GM18909 (cell line): ENCODE measurements at regions not wholly inside any gene's neighbourhood (a gene's known extent, or its start where the extent isn't known, plus 50 kb on each side); places are given as distances from the start of the nearest gene placed in this dataset.

Experiments
- ATAC-seq: cut with Tn5 transposase; IDR thresholded peaks from one replicate; pipeline ENCODE4 v1.9.1; 2021; ENCODE audit warnings: mild to moderate bottlenecking; ENCODE audit not compliant: unreplicated experiment, poor library complexity

GRCh38 chr4:24249972-24250371 is 334.4 kb downstream of the DHX15 start:
- no peak for ATAC-seq

- no peak for ATAC-seq
These were observed 335.4 kb downstream of the DHX15 start for GRCh38 chr4:24248674-24249630.

DNA sequence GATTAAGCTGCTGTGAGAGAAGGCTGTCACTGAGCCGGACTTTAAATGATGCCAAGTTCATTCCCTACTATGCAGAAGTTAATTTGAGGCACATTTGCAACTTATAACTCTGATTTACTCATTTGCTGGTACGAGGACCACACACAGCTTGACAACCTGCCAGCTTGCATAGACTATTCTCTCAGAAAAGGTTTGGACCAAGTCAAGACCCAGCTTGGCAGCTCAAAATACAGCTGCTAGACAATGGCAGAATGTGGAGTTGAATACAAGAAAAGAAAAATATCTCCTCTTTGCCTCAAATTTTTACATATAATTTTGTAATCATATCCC is 338.9 kb downstream of the DHX15 start:
- ATAC-seq, result no peak

- no peak for ATAC-seq
These were observed 339.5 kb downstream of the DHX15 start for GRCh38 chr4:24244663-24245490.

GRCh38 chr4:24243641-24244040 is 340.7 kb downstream of the DHX15 start:
- no peak for ATAC-seq

DNA sequence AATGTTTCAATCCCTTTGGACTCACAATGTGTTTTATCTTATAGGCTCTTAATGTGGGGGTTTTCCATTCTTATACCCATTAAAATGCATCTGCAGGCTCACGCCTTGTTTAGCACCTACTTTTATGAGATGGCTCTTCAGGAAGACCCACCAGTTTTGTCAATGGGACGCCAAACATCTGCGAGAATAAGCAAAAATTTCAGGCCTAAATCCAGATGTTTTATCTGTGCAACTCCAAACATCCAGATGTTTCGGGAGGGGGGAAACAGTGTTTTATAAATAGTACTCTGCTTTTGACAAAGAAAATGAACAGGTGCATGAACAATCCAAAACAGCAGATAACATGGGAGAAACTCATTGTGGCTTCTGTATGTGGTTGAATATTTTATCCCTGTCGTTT is 342.8 kb downstream of the DHX15 start:
- no peak for ATAC-seq

GRCh38 chr4:24240655-24241054 is 343.7 kb downstream of the DHX15 start:
- no peak for ATAC-seq

DNA sequence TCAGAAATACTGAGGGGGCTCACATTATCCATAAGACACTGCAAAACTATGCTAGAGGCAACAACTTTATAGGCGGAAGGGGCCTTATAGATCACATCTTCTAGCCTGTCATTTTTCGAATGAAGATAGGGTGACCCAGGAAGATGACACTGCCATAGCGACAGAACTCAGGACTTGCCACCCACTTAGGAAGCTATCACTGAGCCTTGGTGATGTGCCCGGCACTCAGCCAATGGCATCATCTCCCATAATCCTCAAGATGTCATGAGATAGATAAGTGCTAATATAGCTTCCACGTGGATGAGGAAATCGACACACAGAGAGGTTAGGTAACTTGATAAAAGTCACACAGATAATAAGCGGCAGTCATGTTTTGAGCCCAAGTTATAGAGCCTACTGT is 346.6 kb downstream of the DHX15 start:
- ATAC-seq, result no peak

GRCh38 chr4:24236532-24236931 is 346.7 kb upstream of the PPARGC1A start:
- no peak for ATAC-seq

DNA sequence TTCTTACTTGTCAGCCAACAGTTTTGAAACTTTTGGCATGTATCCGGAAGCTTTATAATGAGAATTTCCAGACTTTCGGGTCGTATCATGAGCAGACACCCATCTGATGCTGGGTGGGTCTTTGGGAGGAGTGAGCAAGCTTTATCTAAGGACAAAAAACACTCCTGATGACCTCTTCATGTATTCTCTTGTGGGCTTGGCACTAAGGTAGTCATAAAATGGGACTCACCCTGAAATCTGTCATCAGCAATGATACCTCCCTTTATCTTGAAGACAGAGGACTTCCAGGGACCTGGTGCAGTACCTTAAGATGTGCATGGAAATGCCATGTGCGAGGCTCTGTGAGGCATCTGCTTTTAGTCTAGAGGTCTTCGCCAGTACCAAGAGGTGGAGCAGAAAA is 346.3 kb upstream of the PPARGC1A start:
- ATAC-seq, result no peak

DNA sequence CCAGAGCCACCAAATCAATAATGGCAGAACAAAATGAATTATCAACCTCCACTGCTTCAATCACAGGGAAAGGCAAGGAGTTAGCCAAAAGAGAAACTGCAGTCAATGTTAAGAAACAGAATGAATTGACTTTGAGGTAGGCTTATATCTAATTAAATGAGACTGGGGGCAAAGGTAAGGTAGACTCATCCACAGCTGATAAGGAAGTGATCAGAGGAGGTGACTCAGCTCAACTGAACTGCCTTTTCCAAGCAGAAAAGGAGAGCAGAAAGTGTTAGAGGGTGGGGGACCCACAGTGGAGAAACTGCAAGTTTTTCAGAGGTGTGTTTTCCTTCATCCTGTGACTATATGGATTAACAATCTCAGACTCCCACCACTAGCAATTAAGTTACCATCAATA is 345.8 kb upstream of the PPARGC1A start:
- no peak for ATAC-seq

GRCh38 chr4:24234288-24234848 is 344.5 kb upstream of the PPARGC1A start:
- ATAC-seq, result no peak

GRCh38 chr4:24230955-24231354 is 341.1 kb upstream of the PPARGC1A start:
- ATAC-seq, result no peak

GRCh38 chr4:24229978-24230377 is 340.1 kb upstream of the PPARGC1A start:
- no peak for ATAC-seq

GRCh38 chr4:24228692-24229091 is 338.8 kb upstream of the PPARGC1A start:
- no peak for ATAC-seq

GRCh38 chr4:24226667-24227066 is 336.8 kb upstream of the PPARGC1A start:
- ATAC-seq, result no peak

DNA sequence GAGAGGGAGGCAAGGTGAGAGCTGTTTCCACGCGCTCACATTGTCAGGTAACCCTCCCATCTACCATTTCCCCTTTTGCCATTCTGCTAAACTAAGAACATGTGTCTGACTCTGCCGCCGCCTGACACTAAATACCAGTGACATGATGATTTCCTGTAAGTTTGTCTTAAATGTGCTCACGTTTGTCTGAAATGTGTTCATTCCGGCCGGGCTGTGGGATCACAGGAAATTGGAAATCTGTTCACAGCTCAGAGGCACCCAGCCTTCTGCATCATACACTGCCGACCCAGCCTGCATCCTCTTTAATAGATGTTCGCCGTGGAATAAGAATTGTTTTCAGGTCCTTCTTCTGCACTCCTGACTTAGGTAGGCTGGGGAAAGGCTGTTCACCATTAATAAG is 336.2 kb upstream of the PPARGC1A start:
- no peak for ATAC-seq

DNA sequence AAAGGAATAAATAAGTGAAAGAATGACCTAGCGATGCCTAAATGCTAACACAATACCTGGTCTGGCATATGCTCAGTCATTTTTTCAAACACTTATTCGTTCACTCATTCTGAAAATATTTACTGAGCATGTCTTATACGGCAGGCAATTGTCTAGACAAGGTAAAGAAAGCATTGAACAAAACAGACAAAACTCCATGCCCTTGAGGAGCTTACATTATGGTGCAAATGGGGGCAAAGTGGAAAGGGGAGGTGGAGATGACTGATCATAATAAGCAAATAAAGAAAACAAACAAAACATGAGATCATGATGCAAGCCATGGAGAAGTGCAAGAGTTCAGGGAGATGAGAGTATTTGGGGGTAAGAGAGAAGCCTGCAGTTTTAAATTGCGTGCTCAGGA is 334.6 kb upstream of the PPARGC1A start:
- ATAC-seq, result no peak

GRCh38 chr4:24219209-24219608 is 329.4 kb upstream of the PPARGC1A start:
- no peak for ATAC-seq

DNA sequence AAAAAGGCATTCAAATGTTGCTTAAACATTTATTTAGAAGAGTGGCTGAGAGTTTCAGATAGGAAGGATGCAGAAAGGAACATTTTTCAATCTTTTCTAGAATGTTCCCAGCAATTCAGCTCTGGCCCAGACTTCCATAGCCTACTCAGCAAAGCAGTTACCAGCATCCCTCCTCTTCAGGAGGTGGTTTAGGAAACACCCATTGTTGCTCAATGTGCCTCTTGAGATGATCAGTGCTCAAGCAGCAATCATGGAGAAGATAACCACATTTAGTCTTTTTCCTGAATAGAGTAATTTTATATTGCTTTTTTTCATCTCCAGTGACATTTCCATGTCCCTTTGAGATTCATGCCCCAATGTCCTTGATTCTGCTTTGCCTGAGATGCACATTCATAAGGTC is 328.7 kb upstream of the PPARGC1A start:
- no peak for ATAC-seq

DNA sequence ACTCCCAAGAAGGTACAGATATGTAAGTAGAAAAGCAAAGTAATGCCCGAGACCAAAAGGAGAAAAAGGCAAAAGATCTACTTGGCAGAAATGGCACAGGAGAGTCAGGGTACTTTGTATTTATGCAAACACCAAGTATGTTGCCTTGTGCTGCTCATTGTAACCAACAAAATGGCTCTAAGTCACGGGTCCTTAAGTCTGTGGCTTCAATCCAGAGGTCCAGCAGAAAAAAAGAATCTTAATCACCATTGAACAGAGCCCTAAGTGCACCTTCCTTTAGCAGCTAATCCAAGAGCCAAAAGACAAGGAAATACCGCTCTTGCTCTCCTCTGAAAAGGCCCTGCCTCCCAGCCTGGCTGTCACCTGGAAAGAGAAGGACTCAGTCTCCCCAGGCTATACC is 324.9 kb upstream of the PPARGC1A start:
- ATAC-seq, result no peak
